ENCODE measurements at regions not wholly inside any gene's neighbourhood (a gene's known extent, or its start where the extent isn't known, plus 50 kb on each side); places are given as distances from the start of the nearest gene placed in this dataset.

DNA sequence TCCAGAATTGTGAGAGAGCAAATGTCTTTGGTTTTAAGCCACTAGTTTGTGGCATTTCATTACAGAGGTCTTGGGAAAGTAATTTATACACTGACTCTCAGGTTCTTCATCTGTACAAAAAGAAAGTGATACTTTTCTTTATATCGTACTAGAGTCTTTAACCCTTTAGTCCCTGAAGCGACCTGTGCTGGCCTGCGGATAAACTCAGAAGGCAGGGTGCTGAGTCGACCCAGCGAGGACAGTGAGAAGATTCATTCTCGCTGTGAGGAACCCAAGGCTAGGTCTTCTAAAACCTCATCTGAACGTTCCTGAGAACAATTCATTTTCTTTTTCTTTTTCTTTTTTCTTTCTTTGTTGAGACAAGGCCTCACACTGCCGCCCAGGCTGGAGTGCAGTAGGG, 514.2 kb upstream of the MGMT start:
- Histone ChIP-seq H3K4me1 (ENCODE audit: insufficient read depth) (no peaks in the 10 kb centered on the region), H3K36me3 (ENCODE audit: insufficient read depth) (no peaks in the 10 kb centered on the region), H3K27ac (ENCODE audit: low read depth) (no peak overlapping the region), H3K4me3 (ENCODE audit: low read depth, low read length) (no peak overlapping the region)
- WGBS, result 94% methylated on average over 8 of the region's 8 CpGs
- DNase-seq (ENCODE audit: extremely low spot score), result no peak

DNA sequence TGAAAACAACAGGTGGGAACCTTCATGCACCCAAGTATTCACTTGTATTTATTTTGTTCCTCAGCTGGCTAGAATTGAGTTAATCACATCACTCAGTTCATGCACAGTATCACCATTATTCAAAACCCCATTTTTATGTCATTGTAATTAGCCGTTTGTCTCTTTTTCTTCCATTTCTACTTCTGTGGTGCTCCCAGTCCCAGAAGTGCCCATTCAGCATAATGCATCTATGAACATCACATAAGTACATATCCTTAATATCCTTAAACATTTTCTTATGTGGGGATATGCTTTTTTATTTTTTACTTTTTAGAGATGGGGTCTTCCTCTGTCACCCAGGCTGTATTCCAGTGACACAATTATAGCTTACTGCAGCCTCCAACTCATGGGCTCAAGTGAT, 510.9 kb upstream of the MGMT start:
- Histone ChIP-seq H3K36me3 (ENCODE audit: insufficient read depth) (no peaks in the 10 kb centered on the region), H3K4me1 (ENCODE audit: insufficient read depth) (no peaks in the 10 kb centered on the region)
- WGBS, result 64% methylated on average over 1 of the region's 1 CpG

DNA sequence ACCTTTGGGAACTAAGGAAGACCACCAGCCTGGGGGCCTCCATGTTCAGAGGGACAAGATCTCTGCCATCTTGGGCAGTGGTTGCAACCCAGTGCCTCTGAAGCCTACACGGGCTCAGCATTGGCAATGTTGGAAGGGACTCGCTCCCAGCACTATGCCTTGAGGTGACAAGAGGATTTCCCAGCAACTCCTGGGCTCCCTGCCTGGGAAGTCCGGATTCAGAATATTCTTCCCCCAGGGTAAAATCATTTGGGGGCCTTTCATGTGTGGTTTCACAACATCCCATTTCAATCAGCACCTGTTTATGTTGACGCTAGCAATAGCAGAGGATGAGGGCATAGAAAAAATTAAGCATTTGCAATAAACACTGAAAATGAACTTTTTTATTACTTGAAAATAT, 509.8 kb upstream of the MGMT start:
- Histone ChIP-seq H3K4me1 (ENCODE audit: insufficient read depth) (no peaks in the 10 kb centered on the region), H3K27ac (ENCODE audit: low read depth) (no peak overlapping the region), H3K4me3 (ENCODE audit: low read depth, low read length) (no peak overlapping the region), H3K36me3 (ENCODE audit: insufficient read depth) (no peaks in the 10 kb centered on the region)
- WGBS, result 48% methylated on average over 4 of the region's 4 CpGs
- DNase-seq (ENCODE audit: extremely low spot score), result no peak

More for the DNA sequence above, 510.9 kb upstream of the MGMT start:
- Histone ChIP-seq H3K27ac (ENCODE audit: low read depth) (no peak overlapping the region), H3K4me3 (ENCODE audit: low read depth, low read length) (no peak overlapping the region)
- DNase-seq (ENCODE audit: extremely low spot score), result no peak

DNA sequence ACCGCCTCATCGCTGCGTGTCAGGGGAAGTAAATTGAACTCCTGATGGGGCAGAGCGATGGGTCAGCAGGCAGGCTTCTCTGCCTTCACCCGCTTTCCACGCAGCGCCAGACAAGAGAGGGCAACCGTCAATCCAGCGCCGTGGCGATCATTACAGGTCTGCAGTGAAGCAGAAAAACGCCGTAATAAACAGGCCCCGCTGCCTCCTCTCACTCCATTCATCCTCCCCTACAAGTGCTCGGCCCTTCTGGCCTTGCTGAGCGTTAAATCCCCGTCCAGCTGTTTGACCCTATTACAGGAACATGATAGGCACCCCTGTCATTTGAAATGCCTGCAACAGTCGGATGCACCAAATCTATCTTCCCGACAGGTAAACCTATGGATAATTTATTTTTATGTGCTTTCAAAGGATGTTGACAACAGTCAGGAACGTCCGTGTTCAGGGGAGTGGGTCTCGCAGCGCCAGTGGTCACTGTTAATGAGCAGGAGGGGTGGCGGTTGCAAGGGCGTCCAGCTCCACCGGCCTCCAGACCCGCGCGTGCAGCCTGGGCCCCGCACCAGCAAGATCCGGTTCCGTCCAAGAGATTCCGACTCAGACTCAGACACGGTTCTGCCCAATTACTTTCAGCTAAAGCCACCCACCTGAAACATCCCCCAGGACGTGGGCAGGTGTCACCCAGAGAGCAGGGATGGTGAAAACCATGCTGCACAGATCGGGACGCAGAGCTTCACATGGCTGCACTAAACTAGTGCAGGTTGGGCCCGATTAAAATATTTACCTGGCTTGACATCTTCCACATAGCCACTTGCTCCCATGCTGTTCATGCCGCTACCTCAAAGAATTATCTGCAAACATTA, 508.0 kb upstream of the MGMT start:
- Histone ChIP-seq H3K4me3 (ENCODE audit: low read depth, low read length) (no peak overlapping the region), H3K4me1 (ENCODE audit: insufficient read depth) (no peaks in the 10 kb centered on the region), H3K27ac (ENCODE audit: low read depth) (no peak overlapping the region), H3K36me3 (ENCODE audit: insufficient read depth) (no peaks in the 10 kb centered on the region)
- 92% methylated on average over 39 of the region's 39 CpGs for WGBS
- no peak for DNase-seq (ENCODE audit: extremely low spot score)

DNA sequence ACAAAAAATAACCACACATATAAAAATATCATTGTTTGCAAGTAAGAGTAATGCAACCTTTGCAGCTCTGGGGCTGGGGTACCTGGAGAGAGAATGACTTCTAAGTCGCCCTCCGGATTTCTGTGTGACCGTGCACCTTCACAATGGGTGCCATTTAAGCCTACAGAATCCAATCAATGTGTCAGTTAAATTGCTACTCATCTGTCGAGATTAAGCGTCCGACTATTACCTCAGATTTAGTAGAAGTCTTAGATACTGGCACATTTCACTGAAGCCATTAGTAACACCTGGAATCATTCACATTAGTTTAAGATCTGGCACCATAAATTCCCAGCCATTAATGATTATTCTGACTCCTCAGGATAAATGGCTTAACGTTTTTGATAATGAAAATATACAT, 507.3 kb upstream of the MGMT start:
- no peak overlapping the region for H3K4me3 ChIP-seq (ENCODE audit: low read depth, low read length)
- 76% methylated on average over 7 of the region's 7 CpGs for WGBS
- no peaks in the 10 kb centered on the region for H3K4me1 ChIP-seq (ENCODE audit: insufficient read depth)
- no peak for DNase-seq (ENCODE audit: extremely low spot score)
- H3K27ac ChIP-seq (ENCODE audit: low read depth), result no peak overlapping the region
- H3K36me3 ChIP-seq (ENCODE audit: insufficient read depth), result no peaks in the 10 kb centered on the region

DNA sequence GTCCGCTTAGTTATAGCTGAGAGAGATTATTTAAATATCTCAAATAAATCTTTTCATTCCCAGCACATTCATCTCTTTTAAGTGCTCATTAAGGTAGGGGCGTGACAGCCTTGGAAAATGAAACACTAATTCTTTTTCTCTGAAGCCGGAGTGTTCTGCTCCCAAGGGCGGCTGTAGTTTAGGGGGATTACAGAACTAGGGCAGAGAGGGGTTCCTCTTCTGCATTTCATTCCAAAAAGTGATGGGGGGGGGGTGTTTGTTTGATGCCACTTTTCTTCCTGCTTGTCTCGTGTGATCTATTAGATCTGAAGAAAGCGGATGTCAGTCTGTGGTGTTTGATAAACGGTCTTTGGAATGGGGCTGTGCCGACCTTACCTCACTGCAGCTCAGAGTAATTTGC, 506.5 kb upstream of the MGMT start:
- Histone ChIP-seq H3K36me3 (ENCODE audit: insufficient read depth) (no peaks in the 10 kb centered on the region), H3K27ac (ENCODE audit: low read depth) (no peak overlapping the region), H3K4me1 (ENCODE audit: insufficient read depth) (no peaks in the 10 kb centered on the region), H3K4me3 (ENCODE audit: low read depth, low read length) (no peak overlapping the region)
- 64% methylated on average over 8 of the region's 8 CpGs for WGBS
- no peak for DNase-seq (ENCODE audit: extremely low spot score)

DNA sequence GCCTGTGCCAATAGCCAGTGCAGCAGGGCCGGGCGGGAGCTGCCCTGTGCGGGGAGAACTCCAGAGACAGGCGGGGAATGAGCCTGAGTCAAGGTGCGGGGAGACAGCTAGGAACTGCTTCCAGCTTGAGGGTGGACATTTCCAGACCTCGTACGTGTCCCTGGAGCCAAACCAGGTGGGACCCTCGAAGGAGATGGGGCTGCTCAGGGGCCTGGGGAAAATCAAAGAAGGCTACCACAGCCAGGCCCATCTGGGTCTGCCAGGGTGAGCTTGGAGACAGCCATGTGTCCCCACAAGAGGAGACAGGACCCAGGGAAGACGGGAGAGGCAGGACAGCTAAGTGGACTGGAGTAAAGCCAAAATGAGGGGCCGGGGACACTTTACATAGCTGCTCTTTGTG, 504.9 kb upstream of the MGMT start:
- 76% methylated on average over 10 of the region's 10 CpGs for WGBS
- no peak for DNase-seq (ENCODE audit: extremely low spot score)
- no peak overlapping the region for H3K27ac ChIP-seq (ENCODE audit: low read depth)

DNA sequence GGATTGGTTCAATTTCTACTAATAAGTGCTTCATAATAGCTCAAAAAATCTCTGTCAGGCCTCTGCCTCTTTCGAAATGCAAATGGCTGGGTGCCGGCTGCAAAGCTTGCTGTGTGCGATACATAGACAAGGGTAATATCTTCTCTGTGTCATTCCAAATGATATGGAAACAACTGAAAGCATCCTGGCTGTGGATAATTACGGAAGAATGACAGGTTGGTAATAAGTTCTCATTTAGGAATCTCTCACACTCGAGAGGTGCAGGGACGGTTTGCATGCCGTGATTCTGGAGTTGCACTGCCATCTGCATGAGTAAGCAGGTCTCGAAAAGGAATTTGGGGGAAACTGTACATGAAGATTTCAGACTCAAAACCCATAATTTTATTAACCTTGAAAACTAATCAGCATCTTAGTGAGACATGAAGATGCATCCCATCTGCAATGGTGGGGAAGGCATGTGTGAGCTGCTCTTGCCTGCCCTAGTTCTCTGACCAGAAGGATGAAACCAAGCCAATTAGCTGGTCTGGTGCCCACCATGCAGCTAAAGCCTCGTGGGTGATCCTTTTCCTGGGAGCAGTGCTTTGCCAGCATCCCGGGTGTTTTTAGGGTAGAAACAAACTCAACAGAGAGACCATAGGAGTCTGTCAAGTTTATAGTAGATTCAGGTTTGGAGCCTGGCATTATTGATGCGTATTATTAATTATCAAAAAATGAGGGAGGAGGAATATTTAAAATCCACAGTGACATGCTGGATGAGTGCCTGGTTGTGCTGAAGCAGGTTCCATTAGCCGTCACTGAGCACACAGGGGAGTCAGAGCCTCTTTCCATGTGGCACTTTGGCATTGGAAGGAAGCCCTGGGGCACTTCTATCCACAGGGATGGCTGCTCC, 503.6 kb upstream of the MGMT start:
- 86% methylated on average over 12 of the region's 12 CpGs for WGBS
- Histone ChIP-seq H3K4me1 (ENCODE audit: insufficient read depth) (no peaks in the 10 kb centered on the region), H3K27ac (ENCODE audit: low read depth) (no peak overlapping the region), H3K36me3 (ENCODE audit: insufficient read depth) (no peaks in the 10 kb centered on the region), H3K4me3 (ENCODE audit: low read depth, low read length) (no peak overlapping the region)
- DNase-seq (ENCODE audit: extremely low spot score), result no peak

More for the DNA sequence above, 504.9 kb upstream of the MGMT start:
- Histone ChIP-seq H3K36me3 (ENCODE audit: insufficient read depth) (no peaks in the 10 kb centered on the region), H3K4me1 (ENCODE audit: insufficient read depth) (no peaks in the 10 kb centered on the region), H3K4me3 (ENCODE audit: low read depth, low read length) (no peak overlapping the region)

DNA sequence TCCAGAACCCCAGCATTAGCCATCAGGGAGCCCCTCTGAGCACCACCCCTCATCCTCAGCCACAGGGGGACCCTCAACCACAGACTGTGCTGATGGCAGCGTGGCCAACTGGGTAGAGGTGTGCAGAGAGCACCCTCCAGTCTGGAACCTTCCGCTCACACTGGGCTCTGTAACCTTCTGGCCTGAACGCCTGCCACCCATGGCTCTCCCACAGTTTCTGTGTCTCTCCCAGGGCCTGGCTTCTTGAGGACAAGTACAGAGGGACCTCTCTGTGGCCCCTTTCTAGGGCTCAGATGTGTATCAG, 503.0 kb upstream of the MGMT start:
- Histone ChIP-seq H3K36me3 (ENCODE audit: insufficient read depth) (no peaks in the 10 kb centered on the region), H3K27ac (ENCODE audit: low read depth) (no peak overlapping the region), H3K4me1 (ENCODE audit: insufficient read depth) (no peaks in the 10 kb centered on the region), H3K4me3 (ENCODE audit: low read depth, low read length) (no peak overlapping the region)
- WGBS, result 62% methylated on average over 3 of the region's 3 CpGs
- DNase-seq (ENCODE audit: extremely low spot score), result no peak

DNA sequence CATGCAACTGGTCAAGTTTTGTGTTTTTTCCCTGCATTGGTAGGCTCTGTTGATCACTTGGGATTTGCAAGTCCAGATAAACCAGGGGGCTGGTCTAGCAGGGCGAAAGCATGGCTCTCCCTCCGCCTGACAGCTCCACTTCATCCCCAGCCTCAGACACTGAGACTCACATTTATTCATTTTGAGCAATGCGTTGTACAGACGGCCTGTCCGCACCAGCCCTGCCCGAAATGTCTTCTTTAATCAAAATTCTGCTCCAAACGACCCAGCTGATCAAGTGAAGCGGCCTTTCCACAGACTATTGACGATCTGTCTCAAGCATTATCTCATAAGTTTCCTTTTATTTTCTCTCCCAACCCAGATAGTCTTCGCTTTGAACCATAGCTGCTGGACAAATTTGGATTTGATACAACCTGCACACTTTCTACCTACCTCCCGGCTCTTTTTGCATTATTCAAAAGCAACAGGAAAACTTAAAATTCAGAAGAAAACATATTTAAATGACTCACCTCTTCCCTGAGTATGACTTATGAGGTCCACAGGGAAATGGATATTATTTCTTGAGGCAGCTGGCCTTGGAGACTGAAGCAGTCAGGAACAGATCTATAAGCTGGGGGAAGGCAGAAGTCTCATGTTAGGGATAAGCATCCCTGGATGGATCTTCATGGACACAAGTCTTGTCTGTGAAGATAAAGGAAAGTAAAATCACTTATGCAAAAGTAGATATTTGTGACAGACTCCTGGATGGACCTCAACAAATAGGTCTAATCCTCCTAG, 498.9 kb upstream of the MGMT start:
- 90% methylated on average over 11 of the region's 11 CpGs for WGBS
- no peak overlapping the region for H3K4me3 ChIP-seq (ENCODE audit: low read depth, low read length)

DNA sequence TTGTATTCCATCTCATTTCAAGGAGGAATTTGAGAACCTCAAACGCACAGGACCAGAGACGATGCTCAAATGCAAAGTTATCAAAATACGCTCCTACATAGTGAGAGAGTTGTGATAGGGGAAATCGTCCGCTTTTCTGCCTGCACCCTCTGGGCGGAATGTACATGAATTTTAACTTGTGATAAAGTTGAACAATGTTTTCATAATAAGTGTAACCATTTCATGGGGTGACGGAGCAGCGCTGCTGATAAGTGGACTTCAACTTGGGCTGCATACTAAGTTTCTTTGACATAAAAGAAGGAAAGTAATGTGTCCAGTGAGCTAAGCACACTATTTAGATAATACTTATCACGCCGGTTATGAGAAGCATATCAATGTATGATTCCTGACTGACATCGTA, 497.5 kb upstream of the MGMT start:
- DNase-seq (ENCODE audit: extremely low spot score), result no peak
- 64% methylated on average over 11 of the region's 11 CpGs for WGBS
- Histone ChIP-seq H3K36me3 (ENCODE audit: insufficient read depth) (no peaks in the 10 kb centered on the region), H3K4me1 (ENCODE audit: insufficient read depth) (no peaks in the 10 kb centered on the region), H3K4me3 (ENCODE audit: low read depth, low read length) (no peak overlapping the region), H3K27ac (ENCODE audit: low read depth) (no peak overlapping the region)

More for the DNA sequence above, 498.9 kb upstream of the MGMT start:
- Histone ChIP-seq H3K4me1 (ENCODE audit: insufficient read depth) (no peaks in the 10 kb centered on the region), H3K27ac (ENCODE audit: low read depth) (no peak overlapping the region), H3K36me3 (ENCODE audit: insufficient read depth) (no peaks in the 10 kb centered on the region)
- DNase-seq (ENCODE audit: extremely low spot score), result no peak

DNA sequence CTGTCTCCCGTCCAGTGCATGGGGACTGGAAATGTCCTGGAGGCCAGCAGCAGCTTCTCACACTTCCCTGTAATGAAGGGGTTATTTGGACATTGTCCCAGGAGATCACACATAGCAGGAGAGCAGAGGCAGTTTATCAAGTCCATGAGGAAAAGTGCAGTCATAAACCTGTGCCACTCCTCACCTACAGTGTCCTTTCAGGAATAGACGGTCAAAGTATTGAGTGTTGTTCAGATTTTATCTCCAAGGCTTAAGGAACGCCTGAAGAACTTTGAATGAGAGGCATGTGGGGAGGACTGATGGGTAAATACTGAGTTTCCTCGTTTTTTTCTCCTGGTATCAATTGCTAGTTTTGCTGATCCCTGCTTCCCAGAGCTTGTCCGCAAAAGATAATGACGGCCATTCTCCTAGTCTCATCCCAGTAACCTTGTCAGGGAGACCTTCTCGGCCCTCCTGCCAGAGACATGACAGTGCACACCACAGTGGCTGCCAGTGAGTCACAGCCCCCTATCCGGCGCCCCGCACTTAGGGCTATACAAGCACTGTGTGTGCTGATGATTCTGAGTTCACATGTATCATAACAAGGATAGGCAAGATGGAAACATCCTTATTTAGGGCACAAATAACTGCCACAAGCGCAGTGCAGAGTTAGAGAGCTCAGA, 495.5 kb upstream of the MGMT start:
- Histone ChIP-seq H3K4me1 (ENCODE audit: insufficient read depth) (no peaks in the 10 kb centered on the region), H3K27ac (ENCODE audit: low read depth) (no peak overlapping the region), H3K4me3 (ENCODE audit: low read depth, low read length) (no peak overlapping the region), H3K36me3 (ENCODE audit: insufficient read depth) (no peaks in the 10 kb centered on the region)
- no peak for DNase-seq (ENCODE audit: extremely low spot score)
- 79% methylated on average over 11 of the region's 11 CpGs for WGBS

DNA sequence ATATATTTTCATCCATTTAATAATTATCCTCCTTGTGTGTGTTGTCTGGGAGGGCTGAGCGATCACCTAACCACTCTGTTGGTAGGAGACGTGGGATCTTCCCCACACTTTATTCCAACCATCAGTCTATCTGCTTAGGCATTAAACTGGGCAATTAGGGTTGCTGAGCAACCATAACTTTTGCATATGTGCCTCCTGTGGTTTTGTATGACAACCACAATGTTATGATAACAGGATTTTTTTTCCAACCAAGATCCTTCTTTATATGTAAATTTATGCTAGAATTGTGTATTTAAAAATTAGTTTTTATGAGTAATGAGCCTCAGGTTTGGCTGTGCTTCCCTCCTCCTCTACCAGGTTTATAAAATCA, 495.0 kb upstream of the MGMT start:
- no peak for DNase-seq (ENCODE audit: extremely low spot score)
- H3K4me1 ChIP-seq (ENCODE audit: insufficient read depth), result no peaks in the 10 kb centered on the region
- no peaks in the 10 kb centered on the region for H3K36me3 ChIP-seq (ENCODE audit: insufficient read depth)
- WGBS, result 91% methylated on average over 2 of the region's 2 CpGs
- no peak overlapping the region for H3K27ac ChIP-seq (ENCODE audit: low read depth)
- no peak overlapping the region for H3K4me3 ChIP-seq (ENCODE audit: low read depth, low read length)
